ENCODE measurements at regions not wholly inside any gene's neighbourhood (a gene's known extent, or its start where the extent isn't known, plus 50 kb on each side); places are given as distances from the start of the nearest gene placed in this dataset.

DNA sequence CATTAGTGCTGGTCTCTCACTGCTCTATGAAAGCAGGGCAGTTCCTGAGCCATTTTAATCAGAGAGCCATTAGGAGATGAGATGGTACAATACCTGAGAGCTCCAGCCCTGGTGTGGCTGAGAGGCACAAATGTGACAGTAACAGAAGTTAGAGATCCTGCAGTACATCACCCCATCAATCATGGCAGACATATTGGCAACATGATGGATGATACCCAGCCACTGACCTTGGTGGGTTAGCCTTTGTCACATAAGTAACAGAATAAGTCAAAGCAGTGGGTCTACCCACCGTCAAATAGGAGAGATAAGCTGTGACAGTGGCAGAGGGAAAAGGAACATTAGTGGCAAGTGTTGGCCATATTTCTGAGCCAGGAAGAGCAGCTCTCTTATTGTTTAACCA, 53.3 kb upstream of the NXPH1 start:
- DNase-seq, result no peak

DNA sequence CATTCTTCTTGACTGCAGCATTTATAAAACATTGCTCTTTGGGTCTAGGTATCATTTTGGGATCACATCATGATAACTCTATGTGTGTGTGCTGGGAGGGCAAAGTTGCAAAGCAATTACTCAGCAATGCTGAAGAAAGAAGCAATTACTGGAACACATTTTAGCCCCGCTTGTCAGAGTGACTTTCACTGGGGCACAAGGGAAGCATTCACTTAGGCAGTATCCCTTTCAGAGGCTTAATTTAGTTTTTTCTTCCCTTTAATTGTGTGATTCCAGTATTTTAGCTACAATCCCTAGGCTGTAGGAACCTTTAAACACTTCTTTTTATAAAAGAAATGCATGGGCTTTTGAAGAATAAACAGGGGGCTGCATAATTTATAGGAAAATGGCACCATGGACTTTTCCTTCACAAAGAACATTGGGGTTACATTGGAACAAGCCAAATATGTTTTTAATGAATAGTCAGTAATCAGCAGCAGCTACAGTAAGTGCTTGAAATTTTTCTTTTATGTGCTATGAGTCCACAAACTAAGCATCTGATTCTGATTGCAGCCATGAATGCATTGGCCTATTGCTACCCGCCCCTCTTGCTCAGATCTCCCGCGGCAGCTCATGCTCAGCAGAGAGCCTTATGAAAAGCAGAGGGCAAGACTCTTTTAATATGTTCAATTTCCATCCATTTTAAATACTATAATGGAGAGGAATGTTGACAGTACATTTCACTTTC, 51.2 kb upstream of the NXPH1 start:
- no peak for DNase-seq
